GM19397 (cell line): ENCODE measurements at regions not wholly inside any gene's neighbourhood (a gene's known extent, or its start where the extent isn't known, plus 50 kb on each side); places are given as distances from the start of the nearest gene placed in this dataset.
"Not testable (repeated sequence)": the region's sequence is repeated elsewhere in the genome, so short reads cannot be mapped to it uniquely, and the experiment has no call there.

Experiments used
- ATAC-seq: cut with Tn5 transposase; IDR thresholded peaks from one replicate; pipeline ENCODE4 v1.9.1; 2021; ENCODE audit warnings: mild to moderate bottlenecking, moderate library complexity; ENCODE audit not compliant: unreplicated experiment

GRCh38 chr12:131529196-131530040 lies 181.5 kb upstream of the SFSWAP start:
- ATAC-seq: no peak

- ATAC-seq: no peak
These were observed 180.9 kb upstream of the SFSWAP start for GRCh38 chr12:131530041-131530332.

GRCh38 chr12:131530422-131530821 lies 180.5 kb upstream of the SFSWAP start:
- ATAC-seq: no peak

GRCh38 chr12:131533139-131533538 lies 177.8 kb upstream of the SFSWAP start:
- ATAC-seq: no peak

GRCh38 chr12:131535779-131536178 lies 175.1 kb upstream of the SFSWAP start:
- no peak for ATAC-seq

- ATAC-seq: no peak
These were observed 174.6 kb upstream of the SFSWAP start for GRCh38 chr12:131536337-131536736.

- no peak for ATAC-seq
These were observed 174.1 kb upstream of the SFSWAP start for GRCh38 chr12:131536766-131537165.

- ATAC-seq: no peak
These were observed 173.5 kb upstream of the SFSWAP start for GRCh38 chr12:131537267-131537958.

- no peak for ATAC-seq
These were observed 171.5 kb upstream of the SFSWAP start for GRCh38 chr12:131539381-131539780.

GRCh38 chr12:131540138-131540623 lies 170.7 kb upstream of the SFSWAP start:
- no peak for ATAC-seq

- not testable (repeated sequence) for ATAC-seq
These were observed 169.4 kb upstream of the SFSWAP start for GRCh38 chr12:131541512-131541911.

- ATAC-seq: no peak
These were observed 168.5 kb upstream of the SFSWAP start for GRCh38 chr12:131542351-131542750.

GRCh38 chr12:131543040-131543439 lies 167.8 kb upstream of the SFSWAP start:
- ATAC-seq: no peak

- no peak for ATAC-seq
These were observed 163.3 kb upstream of the SFSWAP start for GRCh38 chr12:131547555-131547954.

- ATAC-seq: no peak
These were observed 160.8 kb upstream of the SFSWAP start for GRCh38 chr12:131550121-131550520.

- no peak for ATAC-seq
These were observed 159.0 kb upstream of the SFSWAP start for GRCh38 chr12:131551675-131552491.

- no peak for ATAC-seq
These were observed 158.4 kb upstream of the SFSWAP start for GRCh38 chr12:131552492-131552863.

GRCh38 chr12:131553096-131553777 lies 157.7 kb upstream of the SFSWAP start:
- no peak for ATAC-seq

- no peak for ATAC-seq
These were observed 155.6 kb upstream of the SFSWAP start for GRCh38 chr12:131555197-131555846.

GRCh38 chr12:131555866-131556265 lies 155.0 kb upstream of the SFSWAP start:
- ATAC-seq: no peak
